ENCODE measurements at regions not wholly inside any gene's neighbourhood (a gene's known extent, or its start where the extent isn't known, plus 50 kb on each side); places are given as distances from the start of the nearest gene placed in this dataset.

DNA sequence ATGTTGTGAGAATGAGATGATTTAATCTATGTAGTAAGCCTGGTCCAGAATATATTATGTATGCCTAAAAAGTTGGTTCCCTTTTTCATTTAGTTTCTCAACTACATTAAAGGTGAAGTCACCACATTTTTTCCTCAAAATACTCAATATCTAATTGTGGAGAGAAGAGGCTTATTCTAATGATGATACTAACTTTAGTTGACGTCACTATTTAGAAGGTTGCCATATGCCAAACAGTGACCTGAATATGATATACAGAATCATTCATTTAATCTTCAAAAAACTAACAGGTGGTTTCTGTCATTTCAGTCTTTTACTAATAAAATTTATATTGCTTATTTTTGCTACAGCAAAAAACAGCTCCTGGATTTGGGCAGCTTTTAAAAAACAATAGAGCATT, 480.7 kb upstream of the NWD2 start:
- no peak overlapping the region for H2BK5ac ChIP-seq (ENCODE audit: low read depth, low read length, poor library complexity, severe bottlenecking)
- H2AFZ ChIP-seq (ENCODE audit: low read depth, low read length) = no peak overlapping the region
- H3K4me2 ChIP-seq (ENCODE audit: low read length, poor library complexity, severe bottlenecking) = no peak overlapping the region
- no peak overlapping the region for H3K4ac ChIP-seq (ENCODE audit: low read depth in 1 of 2, low read length in 2 of 2)
- no peak overlapping the region for H2BK12ac ChIP-seq (ENCODE audit: low read length in 2 of 2)
- no peak overlapping the region for H3K9ac ChIP-seq (ENCODE audit: low read length)
- no peak overlapping the region for H2AK5ac ChIP-seq (ENCODE audit: low read length, severe bottlenecking)
- no peaks in the 10 kb centered on the region for H3K36me3 ChIP-seq (ENCODE audit: control insufficient read depth in 1 of 2, insufficient read depth in 2 of 2, low read depth in 1 of 2, low read length in 2 of 2)
- no peak overlapping the region for H3K18ac ChIP-seq (ENCODE audit: low read depth in 1 of 2, low read length in 2 of 2)
- no peak overlapping the region for H2BK120ac ChIP-seq (ENCODE audit: low read depth, low read length)
- H3K27me3 ChIP-seq (ENCODE audit: control insufficient read depth in 1 of 2, insufficient read depth in 1 of 2, low read length in 2 of 2) = no peaks in the 10 kb centered on the region
- no peak overlapping the region for H3K23ac ChIP-seq (ENCODE audit: low read length in 2 of 2)
- H2BK15ac ChIP-seq (ENCODE audit: low read depth, poor library complexity, severe bottlenecking) = no peak overlapping the region
- H3K79me1 ChIP-seq (replicated peaks; ENCODE audit: low read length, poor library complexity, severe bottlenecking) = no peaks in the 10 kb centered on the region
- no peak overlapping the region for H3K27ac ChIP-seq (ENCODE audit: low read length, poor library complexity, severe bottlenecking)
- WGBS = no CpG with 5 or more reads among the region's 1 CpG
- H3K4me3 ChIP-seq (ENCODE audit: insufficient read depth in 1 of 2, low read depth in 1 of 2, low read length in 2 of 2) = no peak overlapping the region
- no peak overlapping the region for H4K8ac ChIP-seq (ENCODE audit: low read length)
- DNase-seq = no peak
- H3K4me1 ChIP-seq (ENCODE audit: control insufficient read depth, insufficient read depth, low read depth, low read length) = no peaks in the 10 kb centered on the region
- H3K14ac ChIP-seq (ENCODE audit: low read length in 2 of 2) = no peak overlapping the region
- no peak overlapping the region for H4K91ac ChIP-seq (ENCODE audit: low read length)
- H3K9me3 ChIP-seq (ENCODE audit: control insufficient read depth, low read length) = peaks cover 11% of the 10 kb centered on the region

DNA sequence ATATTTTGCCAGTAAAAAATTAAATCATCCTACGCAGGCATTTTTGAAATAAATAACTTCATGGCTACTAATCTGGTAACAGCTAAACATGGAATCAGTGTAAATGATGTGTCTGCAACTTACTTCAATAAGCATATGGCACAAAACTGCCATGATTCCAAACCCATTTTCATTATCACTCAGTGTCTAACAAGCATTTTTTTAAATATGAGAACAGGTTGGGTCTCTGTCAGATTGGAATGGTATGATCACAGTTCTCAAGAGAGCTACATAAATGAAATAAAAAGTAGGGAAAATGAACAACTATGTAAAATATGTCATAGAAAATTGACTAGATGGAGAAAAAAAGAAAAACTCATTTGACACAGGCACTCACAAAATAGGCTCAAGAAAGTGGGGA, 476.9 kb upstream of the NWD2 start:
- Histone ChIP-seq H3K14ac (ENCODE audit: low read length in 2 of 2) (no peak overlapping the region), H4K91ac (ENCODE audit: low read length) (no peak overlapping the region), H3K4me1 (ENCODE audit: control insufficient read depth, insufficient read depth, low read depth, low read length) (no peaks in the 10 kb centered on the region), H2BK120ac (ENCODE audit: low read depth, low read length) (no peak overlapping the region), H2BK15ac (ENCODE audit: low read depth, poor library complexity, severe bottlenecking) (no peak overlapping the region), H2AFZ (ENCODE audit: low read depth, low read length) (no peak overlapping the region), H2AK5ac (ENCODE audit: low read length, severe bottlenecking) (no peak overlapping the region), H3K23ac (ENCODE audit: low read length in 2 of 2) (no peak overlapping the region), H3K27me3 (ENCODE audit: control insufficient read depth in 1 of 2, insufficient read depth in 1 of 2, low read length in 2 of 2) (no peaks in the 10 kb centered on the region), H4K8ac (ENCODE audit: low read length) (no peak overlapping the region), H2BK12ac (ENCODE audit: low read length in 2 of 2) (no peak overlapping the region), H3K4ac (ENCODE audit: low read depth in 1 of 2, low read length in 2 of 2) (no peak overlapping the region), H3K27ac (ENCODE audit: low read length, poor library complexity, severe bottlenecking) (no peak overlapping the region), H3K9me3 (ENCODE audit: control insufficient read depth, low read length) (no peaks in the 10 kb centered on the region), H3K18ac (ENCODE audit: low read depth in 1 of 2, low read length in 2 of 2) (no peak overlapping the region), H3K4me3 (ENCODE audit: insufficient read depth in 1 of 2, low read depth in 1 of 2, low read length in 2 of 2) (no peak overlapping the region), H3K9ac (ENCODE audit: low read length) (no peak overlapping the region), H3K4me2 (ENCODE audit: low read length, poor library complexity, severe bottlenecking) (no peak overlapping the region), H3K36me3 (ENCODE audit: control insufficient read depth in 1 of 2, insufficient read depth in 2 of 2, low read depth in 1 of 2, low read length in 2 of 2) (no peaks in the 10 kb centered on the region), H2BK5ac (ENCODE audit: low read depth, low read length, poor library complexity, severe bottlenecking) (no peak overlapping the region), H3K79me1 (replicated peaks; ENCODE audit: low read length, poor library complexity, severe bottlenecking) (no peaks in the 10 kb centered on the region)
- WGBS = no CpG with 5 or more reads among the region's 1 CpG
- DNase-seq = no peak

DNA sequence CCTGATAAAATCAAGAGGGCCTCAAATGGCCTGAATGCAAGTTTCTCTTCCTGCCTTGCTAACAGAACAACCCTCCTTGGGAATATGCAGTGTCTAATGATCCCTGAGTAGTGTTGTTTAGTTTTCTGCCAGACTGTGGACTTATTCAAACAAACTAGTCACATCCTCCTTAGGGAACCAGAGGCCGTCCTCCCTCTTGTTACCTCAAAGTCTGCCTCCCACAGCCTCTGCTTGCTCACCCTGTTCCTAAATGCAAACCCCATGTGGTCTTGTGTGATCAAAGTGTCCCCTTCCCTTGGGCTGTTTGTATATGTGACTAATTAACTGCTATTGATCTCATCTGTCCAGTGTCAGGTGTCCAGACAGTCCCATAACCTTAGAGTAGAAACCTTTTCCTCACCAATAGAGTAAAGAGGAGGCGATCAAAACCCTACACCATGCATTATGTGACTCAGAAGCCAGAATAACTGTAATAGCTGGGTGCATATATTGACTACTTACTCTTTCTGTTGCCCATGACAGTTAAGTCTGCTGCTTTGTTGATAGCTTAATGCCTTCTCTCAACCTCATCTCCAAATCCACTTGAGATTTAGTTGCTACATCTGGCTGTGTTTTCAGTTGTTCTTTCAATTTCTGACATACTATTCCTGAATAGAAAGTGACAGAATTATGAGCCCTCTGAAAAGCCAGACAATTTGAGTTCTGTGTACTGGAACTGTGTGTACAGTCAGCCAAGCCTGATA, 473.0 kb upstream of the NWD2 start:
- Histone ChIP-seq H3K4me1 (ENCODE audit: control insufficient read depth, insufficient read depth, low read depth, low read length) (no peaks in the 10 kb centered on the region), H3K27ac (ENCODE audit: low read length, poor library complexity, severe bottlenecking) (no peak overlapping the region), H4K8ac (ENCODE audit: low read length) (no peak overlapping the region), H3K36me3 (ENCODE audit: control insufficient read depth in 1 of 2, insufficient read depth in 2 of 2, low read depth in 1 of 2, low read length in 2 of 2) (no peaks in the 10 kb centered on the region), H3K18ac (ENCODE audit: low read depth in 1 of 2, low read length in 2 of 2) (no peak overlapping the region), H4K91ac (ENCODE audit: low read length) (no peak overlapping the region), H3K9me3 (ENCODE audit: control insufficient read depth, low read length) (no peaks in the 10 kb centered on the region), H3K4me2 (ENCODE audit: low read length, poor library complexity, severe bottlenecking) (no peak overlapping the region), H2BK15ac (ENCODE audit: low read depth, poor library complexity, severe bottlenecking) (no peak overlapping the region), H3K9ac (ENCODE audit: low read length) (no peak overlapping the region), H2AK5ac (ENCODE audit: low read length, severe bottlenecking) (no peak overlapping the region), H3K4ac (ENCODE audit: low read depth in 1 of 2, low read length in 2 of 2) (no peak overlapping the region), H2BK12ac (ENCODE audit: low read length in 2 of 2) (no peak overlapping the region), H2BK5ac (ENCODE audit: low read depth, low read length, poor library complexity, severe bottlenecking) (no peak overlapping the region), H3K14ac (ENCODE audit: low read length in 2 of 2) (no peak overlapping the region), H3K23ac (ENCODE audit: low read length in 2 of 2) (no peak overlapping the region), H3K27me3 (ENCODE audit: control insufficient read depth in 1 of 2, insufficient read depth in 1 of 2, low read length in 2 of 2) (no peaks in the 10 kb centered on the region), H2BK120ac (ENCODE audit: low read depth, low read length) (no peak overlapping the region), H3K4me3 (ENCODE audit: insufficient read depth in 1 of 2, low read depth in 1 of 2, low read length in 2 of 2) (no peak overlapping the region), H2AFZ (ENCODE audit: low read depth, low read length) (no peak overlapping the region), H3K79me1 (replicated peaks; ENCODE audit: low read length, poor library complexity, severe bottlenecking) (no peaks in the 10 kb centered on the region)
- no CpG with 5 or more reads among the region's 2 CpGs for WGBS
- DNase-seq = no peak

DNA sequence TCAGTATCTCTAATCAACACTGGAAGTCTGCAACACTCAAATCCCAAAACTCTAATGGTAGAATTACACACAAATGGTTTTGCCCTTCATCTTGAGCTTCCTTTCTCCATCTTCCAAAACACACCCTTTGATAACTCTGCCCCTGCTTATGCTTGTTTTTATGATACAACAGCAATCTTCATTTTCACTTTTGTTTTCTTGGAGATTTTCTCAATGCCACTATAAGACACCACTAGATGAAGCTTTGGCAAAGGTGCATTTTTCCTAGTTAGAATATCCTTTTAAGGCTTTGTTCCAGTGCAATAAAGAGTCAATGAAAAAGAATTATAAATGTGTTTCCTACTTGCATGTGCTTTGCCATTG, 472.4 kb upstream of the NWD2 start:
- H2BK15ac ChIP-seq (ENCODE audit: low read depth, poor library complexity, severe bottlenecking) = no peak overlapping the region
- H3K27ac ChIP-seq (ENCODE audit: low read length, poor library complexity, severe bottlenecking) = no peak overlapping the region
- no peak overlapping the region for H3K23ac ChIP-seq (ENCODE audit: low read length in 2 of 2)
- H3K4me1 ChIP-seq (ENCODE audit: control insufficient read depth, insufficient read depth, low read depth, low read length) = no peaks in the 10 kb centered on the region
- no peak overlapping the region for H4K91ac ChIP-seq (ENCODE audit: low read length)
- H3K14ac ChIP-seq (ENCODE audit: low read length in 2 of 2) = no peak overlapping the region
- no peak overlapping the region for H2BK120ac ChIP-seq (ENCODE audit: low read depth, low read length)
- no peak overlapping the region for H3K4ac ChIP-seq (ENCODE audit: low read depth in 1 of 2, low read length in 2 of 2)
- H3K4me3 ChIP-seq (ENCODE audit: insufficient read depth in 1 of 2, low read depth in 1 of 2, low read length in 2 of 2) = no peak overlapping the region
- no peaks in the 10 kb centered on the region for H3K27me3 ChIP-seq (ENCODE audit: control insufficient read depth in 1 of 2, insufficient read depth in 1 of 2, low read length in 2 of 2)
- H3K36me3 ChIP-seq (ENCODE audit: control insufficient read depth in 1 of 2, insufficient read depth in 2 of 2, low read depth in 1 of 2, low read length in 2 of 2) = no peaks in the 10 kb centered on the region
- no peak for DNase-seq
- H3K18ac ChIP-seq (ENCODE audit: low read depth in 1 of 2, low read length in 2 of 2) = no peak overlapping the region
- no peak overlapping the region for H3K9ac ChIP-seq (ENCODE audit: low read length)
- no peaks in the 10 kb centered on the region for H3K79me1 ChIP-seq (replicated peaks; ENCODE audit: low read length, poor library complexity, severe bottlenecking)
- no peak overlapping the region for H2BK5ac ChIP-seq (ENCODE audit: low read depth, low read length, poor library complexity, severe bottlenecking)
- H2AFZ ChIP-seq (ENCODE audit: low read depth, low read length) = no peak overlapping the region
- H2AK5ac ChIP-seq (ENCODE audit: low read length, severe bottlenecking) = no peak overlapping the region
- H3K9me3 ChIP-seq (ENCODE audit: control insufficient read depth, low read length) = no peaks in the 10 kb centered on the region
- no peak overlapping the region for H3K4me2 ChIP-seq (ENCODE audit: low read length, poor library complexity, severe bottlenecking)
- no peak overlapping the region for H2BK12ac ChIP-seq (ENCODE audit: low read length in 2 of 2)
- H4K8ac ChIP-seq (ENCODE audit: low read length) = no peak overlapping the region

All from mesenchymal stem cell (in vitro differentiated cells and primary cell).